Duodenal mucosa (tissue), 2 donors: ENCODE measurements at regions not wholly inside any gene's neighbourhood (a gene's known extent, or its start where the extent isn't known, plus 50 kb on each side); places are given as distances from the start of the nearest gene placed in this dataset.

Experiments used
- H3K27ac ChIP-seq: one replicate; pipeline ENCODE4 v1.7.0; 2013; ENCODE audit warnings: low read depth, low read length
- H3K27me3 ChIP-seq, 2 donors: one replicate each; pipeline ENCODE4 v1.7.0; 2013; ENCODE audit warnings: low read length in 2 of 2, control low read depth in 1 of 2; ENCODE audit not compliant: insufficient read depth in 2 of 2, control insufficient read depth in 1 of 2
- H3K36me3 ChIP-seq, 2 donors: one replicate each; pipeline ENCODE4 v1.7.0; 2013; ENCODE audit warnings: low read length in 2 of 2, control low read depth in 1 of 2; ENCODE audit not compliant: insufficient read depth in 2 of 2, control insufficient read depth in 1 of 2
- H3K4me1 ChIP-seq, 2 donors: one replicate each; pipeline ENCODE4 v1.7.0; 2013; ENCODE audit warnings: low read length in 2 of 2, control low read depth in 1 of 2; ENCODE audit not compliant: insufficient read depth in 2 of 2, control insufficient read depth in 1 of 2
- H3K4me3 ChIP-seq, 2 donors: one replicate each; pipeline ENCODE4 v1.7.0; 2013; ENCODE audit warnings: low read length in 2 of 2, low read depth in 1 of 2
- H3K9ac ChIP-seq, 2 donors: one replicate each; pipeline ENCODE4 v1.7.0; 2013; ENCODE audit warnings: low read length in 2 of 2, low read depth in 1 of 2
- H3K9me3 ChIP-seq, 2 donors: one replicate each; pipeline ENCODE4 v1.7.0; 2013; ENCODE audit warnings: low read length in 2 of 2, control low read depth in 1 of 2; ENCODE audit not compliant: control insufficient read depth in 1 of 2

- no peak overlapping the region for H3K4me3 ChIP-seq
- no peak overlapping the region for H3K9ac ChIP-seq
- H3K27me3 ChIP-seq, result no peaks in the 10 kb centered on the region
- no peaks in the 10 kb centered on the region for H3K36me3 ChIP-seq
- H3K27ac ChIP-seq, result no peak overlapping the region
- peaks cover 0 to 6% of the 10 kb centered on the region in 2 donors for H3K4me1 ChIP-seq
- no peaks in the 10 kb centered on the region for H3K9me3 ChIP-seq
These were observed 191.2 kb upstream of the KLF6 start for GRCh38 chr10:3976171-3976570.

GRCh38 chr10:3975016-3975415, 190.0 kb upstream of the KLF6 start:
- Histone ChIP-seq H3K27me3 (no peaks in the 10 kb centered on the region), H3K36me3 (no peaks in the 10 kb centered on the region), H3K9me3 (no peaks in the 10 kb centered on the region), H3K4me3 (no peak overlapping the region), H3K9ac (no peak overlapping the region), H3K4me1 (peaks cover 4% of the 10 kb centered on the region in 2 donors), H3K27ac (no peak overlapping the region)

GRCh38 chr10:3972460-3973301, 187.7 kb upstream of the KLF6 start:
- Histone ChIP-seq H3K9ac (no peak overlapping the region), H3K4me1 (peaks cover 10 to 14% of the 10 kb centered on the region in 2 donors), H3K27ac (no peak overlapping the region), H3K4me3 (no peak overlapping the region), H3K36me3 (no peaks in the 10 kb centered on the region), H3K27me3 (no peaks in the 10 kb centered on the region), H3K9me3 (no peaks in the 10 kb centered on the region)

GRCh38 chr10:3971713-3972112, 186.7 kb upstream of the KLF6 start:
- no peaks in the 10 kb centered on the region for H3K36me3 ChIP-seq

GRCh38 chr10:3969876-3970666, 185.1 kb upstream of the KLF6 start:
- Histone ChIP-seq H3K27me3 (no peaks in the 10 kb centered on the region), H3K9me3 (no peaks in the 10 kb centered on the region), H3K27ac (no peak overlapping the region), H3K4me3 (no peak overlapping the region), H3K4me1 (peaks cover 11 to 14% of the 10 kb centered on the region in 2 donors), H3K9ac (no peak overlapping the region), H3K36me3 (no peaks in the 10 kb centered on the region)

More at GRCh38 chr10:3971713-3972112, 186.7 kb upstream of the KLF6 start:
- Histone ChIP-seq H3K9me3 (no peaks in the 10 kb centered on the region), H3K4me1 (peaks cover 10 to 14% of the 10 kb centered on the region in 2 donors), H3K9ac (no peak overlapping the region), H3K4me3 (no peak overlapping the region), H3K27me3 (no peaks in the 10 kb centered on the region), H3K27ac (no peak overlapping the region)

- Histone ChIP-seq H3K9ac (no peak overlapping the region), H3K27me3 (no peaks in the 10 kb centered on the region), H3K9me3 (no peaks in the 10 kb centered on the region), H3K36me3 (no peaks in the 10 kb centered on the region), H3K4me3 (no peak overlapping the region), H3K4me1 (peaks cover 19 to 21% of the 10 kb centered on the region in 2 donors), H3K27ac (no peak overlapping the region)
These were observed 183.7 kb upstream of the KLF6 start for GRCh38 chr10:3968727-3969126.

GRCh38 chr10:3964516-3964915, 179.5 kb upstream of the KLF6 start:
- no peaks in the 10 kb centered on the region for H3K9me3 ChIP-seq
- no peaks in the 10 kb centered on the region for H3K27me3 ChIP-seq
- H3K27ac ChIP-seq, result peak overlapping the region; percentile 16
- no peak overlapping the region for H3K4me3 ChIP-seq
- H3K36me3 ChIP-seq, result no peaks in the 10 kb centered on the region
- H3K4me1 ChIP-seq, result peaks cover 23 to 38% of the 10 kb centered on the region in 2 donors
- H3K9ac ChIP-seq, result no peak overlapping the region

GRCh38 chr10:3963191-3963673, 178.2 kb upstream of the KLF6 start:
- no peaks in the 10 kb centered on the region for H3K9me3 ChIP-seq
- H3K4me1 ChIP-seq, result peaks cover 19 to 36% of the 10 kb centered on the region in 2 donors
- peak overlapping the region; percentile 67 for H3K27ac ChIP-seq
- H3K27me3 ChIP-seq, result no peaks in the 10 kb centered on the region
- peak overlapping the region in 1 of 2 donors; percentile 15 for H3K9ac ChIP-seq
- H3K36me3 ChIP-seq, result no peaks in the 10 kb centered on the region
- H3K4me3 ChIP-seq, result peak overlapping the region; percentile 29 to 33

- no peak overlapping the region for H3K9ac ChIP-seq
- no peaks in the 10 kb centered on the region for H3K9me3 ChIP-seq
- H3K4me1 ChIP-seq, result peaks cover 19 to 32% of the 10 kb centered on the region in 2 donors
- no peaks in the 10 kb centered on the region for H3K36me3 ChIP-seq
- no peak overlapping the region for H3K27ac ChIP-seq
- H3K4me3 ChIP-seq, result no peak overlapping the region
- H3K27me3 ChIP-seq, result no peaks in the 10 kb centered on the region
These were observed 176.1 kb upstream of the KLF6 start for GRCh38 chr10:3961082-3961481.

GRCh38 chr10:3960496-3960895, 175.5 kb upstream of the KLF6 start:
- Histone ChIP-seq H3K9me3 (no peaks in the 10 kb centered on the region), H3K27ac (no peak overlapping the region), H3K4me3 (no peak overlapping the region), H3K4me1 (peaks cover 19 to 32% of the 10 kb centered on the region in 2 donors), H3K36me3 (no peaks in the 10 kb centered on the region), H3K9ac (no peak overlapping the region), H3K27me3 (no peaks in the 10 kb centered on the region)
